GM19372 (cell line): ENCODE measurements at regions not wholly inside any gene's neighbourhood (a gene's known extent, or its start where the extent isn't known, plus 50 kb on each side); places are given as distances from the start of the nearest gene placed in this dataset.

Source experiments
- ATAC-seq: cut with Tn5 transposase; IDR thresholded peaks from one replicate; pipeline ENCODE4 v1.9.1; 2021; ENCODE audit warnings: mild to moderate bottlenecking, low read depth, moderate library complexity; ENCODE audit not compliant: unreplicated experiment

DNA sequence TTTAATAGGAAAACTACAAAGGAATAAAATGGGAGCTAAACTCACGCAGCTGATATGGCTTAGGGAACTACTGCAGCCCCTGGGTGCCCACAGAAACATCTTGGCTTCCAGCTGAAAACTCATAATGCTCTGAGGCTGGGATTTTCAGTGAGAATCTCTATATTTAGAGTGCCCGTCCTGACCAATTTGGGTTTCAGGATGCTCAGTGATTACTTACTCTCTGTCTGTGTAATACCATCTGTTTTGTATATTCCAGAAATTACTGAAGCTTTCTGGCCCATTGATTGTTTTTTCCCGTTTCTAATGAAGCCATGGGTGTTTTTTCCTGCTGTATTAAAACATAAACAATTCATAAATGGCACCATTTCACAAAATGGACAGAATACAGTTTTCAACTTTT is 50.6 kb upstream of the ZNF385D start:
- ATAC-seq: no peak

GRCh38 chr3:21803604-21804003 is 52.6 kb upstream of the ZNF385D start:
- no peak for ATAC-seq

DNA sequence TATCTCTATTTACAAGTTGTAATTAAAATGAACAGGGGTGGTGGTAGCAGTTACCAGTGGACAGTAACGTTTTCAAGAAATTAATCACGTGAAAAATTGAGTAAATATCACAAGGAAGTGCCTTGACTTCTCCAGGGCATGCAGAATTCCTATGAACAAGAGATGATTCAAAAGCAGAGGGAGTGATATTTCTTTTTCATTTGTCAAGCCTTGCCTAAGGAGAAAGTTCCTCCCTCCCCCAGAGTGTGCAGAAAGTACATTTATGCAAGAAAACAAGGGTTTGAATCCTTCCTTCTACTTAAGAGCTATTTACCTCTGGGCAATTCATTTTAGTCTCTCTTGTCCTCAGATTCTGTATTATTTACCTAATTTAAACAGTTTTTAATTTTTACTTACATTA is 53.3 kb upstream of the ZNF385D start:
- ATAC-seq: no peak

GRCh38 chr3:21806733-21807132 is 55.7 kb upstream of the ZNF385D start:
- ATAC-seq: no peak

DNA sequence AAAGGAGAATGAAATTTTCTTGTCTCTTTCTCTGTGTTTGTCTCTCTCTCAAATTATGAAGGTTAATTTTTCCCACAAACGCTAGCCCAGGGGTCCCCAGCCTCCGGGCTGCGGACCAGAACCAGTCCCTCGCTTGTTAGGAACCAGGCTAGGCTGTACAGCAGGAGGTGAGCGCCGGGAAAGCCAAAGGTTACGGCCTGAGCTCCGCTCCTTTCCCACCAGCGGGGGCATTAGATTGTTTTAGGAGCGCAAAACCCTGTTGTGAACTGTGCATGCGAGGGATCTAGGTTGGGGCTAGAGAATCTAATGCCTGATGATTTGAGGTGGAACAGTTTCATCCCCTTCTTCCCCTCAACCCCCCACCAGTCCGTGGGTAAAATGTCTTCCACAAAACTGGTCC is 74.7 kb upstream of the ZNF385D start:
- ATAC-seq: no peak

DNA sequence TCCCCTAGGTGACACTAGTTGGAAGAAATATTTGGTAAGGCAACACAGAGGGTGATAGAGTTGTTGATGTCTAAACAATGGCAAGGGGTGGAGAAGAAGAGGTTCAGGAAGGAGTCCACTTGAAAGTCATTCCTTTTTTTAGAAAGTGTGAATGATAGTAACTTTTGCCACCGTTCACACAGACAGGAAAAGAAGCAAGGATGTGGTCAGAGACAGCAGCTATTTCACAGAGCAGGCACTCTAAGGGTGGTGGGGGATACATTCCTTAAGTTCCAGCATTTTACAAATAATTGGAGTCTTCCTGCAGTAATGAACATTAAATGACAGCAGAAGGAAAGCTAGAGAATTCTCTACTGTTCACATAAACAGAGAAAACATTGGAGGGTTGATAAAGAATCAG is 75.4 kb upstream of the ZNF385D start:
- ATAC-seq: no peak

DNA sequence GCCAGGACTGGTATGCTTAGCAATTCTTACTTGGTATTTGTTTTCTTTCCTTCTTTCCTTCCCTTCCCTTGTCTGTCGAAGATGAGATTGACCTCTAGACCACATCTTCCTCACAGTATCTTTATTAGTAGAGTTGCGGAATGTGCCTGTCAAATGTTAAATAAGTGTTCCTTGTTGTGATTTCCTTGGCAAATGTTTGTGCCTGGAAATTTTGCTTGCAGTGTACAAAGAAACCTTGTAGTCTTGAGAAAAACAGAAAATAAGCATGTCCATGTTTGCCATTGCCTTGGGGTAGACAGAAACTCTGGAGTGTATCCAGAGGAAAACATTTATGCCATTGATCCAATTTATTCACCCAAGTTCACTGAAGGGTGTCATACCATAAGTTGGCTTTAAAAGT is 79.5 kb upstream of the ZNF385D start:
- ATAC-seq: no peak

GRCh38 chr3:21835264-21835663 is 84.3 kb upstream of the ZNF385D start:
- ATAC-seq: no peak

- no peak for ATAC-seq
Observed at GRCh38 chr3:21836227-21836626, 85.2 kb upstream of the ZNF385D start.

GRCh38 chr3:21839176-21839575 is 88.2 kb upstream of the ZNF385D start:
- ATAC-seq: no peak

DNA sequence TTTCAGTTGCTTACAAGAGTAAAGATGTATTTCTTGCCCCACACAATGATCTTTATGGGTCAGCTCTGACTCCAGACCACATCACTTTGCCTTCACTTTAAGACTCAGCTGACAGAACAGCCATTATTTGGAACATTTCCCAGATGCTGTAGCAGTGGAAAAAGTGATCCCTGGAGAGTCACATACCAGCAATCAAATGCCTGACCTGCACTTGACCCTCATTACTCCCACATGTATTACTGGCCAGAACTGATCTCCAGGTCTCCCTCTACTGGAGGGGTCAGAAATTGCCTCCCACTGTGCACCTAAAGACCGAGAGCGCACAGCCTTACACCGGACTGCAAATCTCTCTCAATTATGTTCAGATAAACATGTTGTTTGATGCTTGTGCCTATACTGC is 88.6 kb upstream of the ZNF385D start:
- ATAC-seq: no peak

DNA sequence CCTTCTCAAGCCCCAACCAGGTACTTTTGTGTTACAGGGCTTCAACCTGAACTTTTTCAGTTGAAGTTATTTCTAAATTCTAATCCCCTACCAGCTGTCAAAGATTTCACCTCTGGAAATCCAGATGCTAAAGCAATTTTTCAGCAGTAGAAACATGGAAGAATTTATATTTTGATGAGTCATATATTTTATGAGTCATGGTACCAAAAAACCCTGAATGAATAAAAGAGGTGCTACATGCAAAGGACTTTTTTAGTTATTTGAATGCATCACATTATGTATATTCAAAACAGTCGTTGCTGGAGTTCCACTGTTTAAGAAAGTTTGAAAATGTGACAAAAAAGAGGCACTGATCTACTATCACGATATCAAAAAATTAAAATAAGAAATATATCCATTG is 96.0 kb upstream of the ZNF385D start:
- no peak for ATAC-seq

- ATAC-seq: no peak
Observed at GRCh38 chr3:21859124-21860081, 108.4 kb upstream of the ZNF385D start.

- ATAC-seq: no peak
Observed at GRCh38 chr3:21860082-21860475, 109.1 kb upstream of the ZNF385D start.

DNA sequence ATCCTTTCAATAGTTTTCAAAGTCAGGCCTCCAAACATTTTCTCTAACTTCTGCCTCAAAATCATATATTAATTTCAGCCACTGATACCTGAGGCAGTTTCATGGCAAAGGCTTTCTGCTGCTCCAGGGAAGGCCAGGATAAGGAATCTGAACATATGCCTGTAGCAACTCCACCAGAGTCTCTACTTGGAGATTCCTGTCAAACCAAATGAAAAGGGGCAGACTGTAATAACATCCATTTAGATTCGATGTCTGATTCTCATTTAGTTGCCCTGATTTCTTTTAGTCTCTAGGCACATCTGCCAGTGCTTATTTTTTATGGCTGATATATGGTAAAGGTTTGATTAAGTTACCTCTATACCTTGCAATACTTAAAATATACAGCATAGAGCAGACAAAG is 109.6 kb upstream of the ZNF385D start:
- ATAC-seq: no peak

DNA sequence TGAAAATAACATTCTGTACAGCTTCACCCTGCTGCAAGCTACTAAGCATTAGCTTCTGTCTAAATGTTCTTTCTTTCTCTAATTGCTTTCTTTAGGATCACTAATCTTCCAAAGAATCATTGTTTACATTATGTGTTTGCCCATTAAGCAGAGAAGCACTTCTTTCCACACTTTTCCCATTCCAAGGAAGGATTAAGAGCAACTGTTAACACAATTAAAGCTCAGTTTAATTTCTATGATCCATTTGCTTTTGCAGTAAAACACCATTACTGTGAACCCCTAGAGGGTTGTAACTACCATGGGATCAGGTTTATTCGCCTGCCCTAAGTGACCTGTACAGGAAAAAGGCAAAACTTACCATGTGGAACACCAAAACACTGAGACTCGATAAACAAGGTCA is 125.8 kb upstream of the ZNF385D start:
- no peak for ATAC-seq

- ATAC-seq: no peak
Observed at GRCh38 chr3:21877214-21877754, 126.3 kb upstream of the ZNF385D start.

GRCh38 chr3:21879184-21879886 is 128.3 kb upstream of the ZNF385D start:
- no peak for ATAC-seq

- no peak for ATAC-seq
Observed at GRCh38 chr3:21888656-21889055, 137.6 kb upstream of the ZNF385D start.

DNA sequence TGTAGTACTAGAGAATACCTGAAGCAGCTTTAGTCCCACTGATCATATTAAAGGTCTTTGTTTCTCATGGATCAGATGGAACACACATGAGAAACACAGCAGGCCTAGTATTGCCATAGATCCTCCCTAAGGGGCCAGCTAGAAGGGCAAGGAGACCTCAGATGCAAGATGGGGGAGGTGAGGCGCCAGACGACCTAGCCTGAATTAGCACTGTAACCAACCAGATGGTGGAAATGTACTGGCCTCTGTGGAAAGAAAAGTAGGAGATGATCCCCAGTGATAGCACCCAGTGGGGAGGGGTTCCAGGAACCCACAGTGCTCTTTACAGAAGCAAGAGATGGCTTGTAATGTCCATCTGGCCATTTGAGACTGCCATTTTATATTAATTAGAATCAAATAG is 138.2 kb upstream of the ZNF385D start:
- ATAC-seq: no peak

DNA sequence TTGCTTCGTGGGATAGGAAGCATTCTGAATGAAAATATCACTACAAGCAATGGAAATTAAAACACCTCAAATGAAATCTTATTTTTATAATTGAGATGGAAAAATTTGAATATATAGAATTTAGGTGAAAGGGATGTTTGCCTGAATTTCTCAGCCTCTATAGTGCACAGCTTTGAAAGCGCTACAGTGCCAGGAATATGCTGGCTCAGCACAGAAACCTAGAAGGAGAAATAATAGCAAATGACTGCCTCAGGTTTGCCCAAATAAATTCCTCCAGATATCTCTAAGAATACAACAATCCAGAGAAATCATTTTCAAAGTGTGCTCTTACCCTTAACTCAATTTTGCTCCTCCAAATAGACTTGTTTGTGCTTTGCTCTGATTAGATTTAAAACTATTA is 141.1 kb upstream of the ZNF385D start:
- no peak for ATAC-seq

GRCh38 chr3:21893242-21893641 is 142.2 kb upstream of the ZNF385D start:
- ATAC-seq: no peak
